ENCODE measurements at regions not wholly inside any gene's neighbourhood (a gene's known extent, or its start where the extent isn't known, plus 50 kb on each side); places are given as distances from the start of the nearest gene placed in this dataset.

DNA sequence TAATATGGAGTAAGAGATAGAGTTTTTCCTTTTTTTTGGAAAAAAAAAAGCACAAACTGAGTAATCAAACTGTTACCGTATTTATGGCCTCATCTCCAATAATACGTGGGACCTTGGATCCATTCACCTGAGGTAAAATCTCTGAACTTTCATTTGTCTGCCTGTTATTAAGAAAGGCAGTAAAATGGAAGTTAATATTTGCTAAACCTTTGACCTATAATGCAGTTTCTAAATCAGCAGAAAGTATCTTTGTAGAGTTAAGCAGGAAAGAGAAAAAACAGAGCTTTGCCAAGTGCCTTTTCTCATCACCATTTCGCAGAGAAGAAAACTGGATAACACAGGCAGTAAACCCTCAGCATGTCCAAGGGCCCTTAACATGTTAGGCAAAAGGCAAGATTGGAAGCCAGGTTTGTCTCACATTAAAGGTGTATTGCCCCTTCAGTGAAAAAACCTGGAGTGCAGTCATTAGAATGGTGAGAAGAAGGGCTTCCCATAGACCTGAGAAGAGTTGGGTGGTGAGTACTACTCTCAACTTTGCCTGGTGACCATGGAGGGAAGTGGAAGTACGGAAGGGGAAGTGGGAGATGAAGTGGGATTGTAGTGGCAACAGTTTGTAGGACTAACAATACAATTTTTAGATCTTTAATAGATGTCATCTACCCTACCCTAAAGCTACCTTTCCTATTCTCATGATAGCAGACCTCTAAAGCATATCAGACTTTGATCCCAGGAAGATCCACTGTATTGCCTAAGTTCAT is 65.4 kb upstream of the GRAMD2B start:
- Histone ChIP-seq H3K9me3 (ENCODE audit: insufficient read depth, low read length) (no peaks in the 10 kb centered on the region), H3K27me3 (ENCODE audit: insufficient read depth, insufficient read length) (no peaks in the 10 kb centered on the region), H3K4me3 (ENCODE audit: insufficient read length, low read depth) (no peak overlapping the region), H3K9ac (ENCODE audit: insufficient read length, low read depth) (no peak overlapping the region), H3K36me3 (ENCODE audit: insufficient read depth, insufficient read length, low read length) (no peaks in the 10 kb centered on the region), H3K4me1 (ENCODE audit: insufficient read depth, insufficient read length) (no peaks in the 10 kb centered on the region)
- TF ChIP-seq YY1 (IDR thresholded peaks at IDR 0.05; ENCODE audit: insufficient read depth, insufficient read length): no peak
- TF ChIP-seq SUZ12 (IDR thresholded peaks at IDR 0.05; ENCODE audit: extremely low read depth, insufficient read depth, insufficient read length): no peak
- no peak for TF ChIP-seq ZNF274 (IDR thresholded peaks at IDR 0.05; ENCODE audit: low read depth, low read length)
- DNase-seq (ENCODE audit: low read depth, low spot score): no peak

DNA sequence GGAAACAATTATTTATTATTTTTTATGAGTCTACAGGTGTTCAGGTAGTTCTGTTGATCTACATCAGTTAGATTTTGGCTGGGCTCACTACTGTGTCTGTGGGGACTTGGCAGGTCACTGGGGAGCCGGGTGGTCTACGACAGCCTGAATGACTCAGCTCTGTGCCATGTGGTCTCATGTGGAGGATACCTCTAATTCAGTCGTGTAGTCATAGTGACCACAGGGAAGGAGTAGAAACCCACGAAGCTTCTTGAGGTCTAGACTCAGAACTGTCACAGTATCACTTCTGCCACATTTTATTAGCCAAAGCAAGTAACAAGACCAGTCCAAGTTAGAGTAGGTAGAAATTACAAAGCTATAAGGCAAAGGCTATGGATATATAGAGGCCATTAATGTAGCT is 64.7 kb upstream of the GRAMD2B start:
- Histone ChIP-seq H3K36me3 (ENCODE audit: insufficient read depth, insufficient read length, low read length) (no peaks in the 10 kb centered on the region), H3K9me3 (ENCODE audit: insufficient read depth, low read length) (no peaks in the 10 kb centered on the region), H3K27me3 (ENCODE audit: insufficient read depth, insufficient read length) (no peaks in the 10 kb centered on the region), H3K9ac (ENCODE audit: insufficient read length, low read depth) (no peak overlapping the region), H3K4me1 (ENCODE audit: insufficient read depth, insufficient read length) (no peaks in the 10 kb centered on the region), H3K4me3 (ENCODE audit: insufficient read length, low read depth) (no peak overlapping the region)
- no peak for DNase-seq (ENCODE audit: low read depth, low spot score)
- TF ChIP-seq SUZ12 (IDR thresholded peaks at IDR 0.05; ENCODE audit: extremely low read depth, insufficient read depth, insufficient read length) (no peak), YY1 (IDR thresholded peaks at IDR 0.05; ENCODE audit: insufficient read depth, insufficient read length) (no peak), ZNF274 (IDR thresholded peaks at IDR 0.05; ENCODE audit: low read depth, low read length) (no peak)

DNA sequence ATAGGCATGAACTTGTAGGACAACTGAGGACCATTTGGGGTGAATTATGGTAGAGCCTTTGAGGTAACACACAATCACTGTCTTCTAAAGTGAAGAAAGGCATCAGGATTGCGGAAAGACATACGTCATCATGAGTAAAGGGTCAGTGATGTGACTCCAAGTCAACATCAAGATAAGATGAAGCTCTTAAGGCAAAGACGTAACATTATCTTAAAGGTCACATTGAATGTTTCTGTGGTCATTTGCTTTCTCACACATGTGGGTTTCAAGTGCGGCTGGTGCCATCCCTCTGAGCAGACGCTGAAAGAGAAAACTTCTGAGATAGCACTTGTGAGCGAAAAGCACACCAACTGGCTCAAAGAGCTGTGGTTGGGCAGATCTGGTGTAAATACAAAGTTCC is 63.3 kb upstream of the GRAMD2B start:
- no peaks in the 10 kb centered on the region for H3K27me3 ChIP-seq (ENCODE audit: insufficient read depth, insufficient read length)
- TF ChIP-seq SUZ12 (IDR thresholded peaks at IDR 0.05; ENCODE audit: extremely low read depth, insufficient read depth, insufficient read length) (no peak), ZNF274 (IDR thresholded peaks at IDR 0.05; ENCODE audit: low read depth, low read length) (no peak), YY1 (IDR thresholded peaks at IDR 0.05; ENCODE audit: insufficient read depth, insufficient read length) (no peak)

DNA sequence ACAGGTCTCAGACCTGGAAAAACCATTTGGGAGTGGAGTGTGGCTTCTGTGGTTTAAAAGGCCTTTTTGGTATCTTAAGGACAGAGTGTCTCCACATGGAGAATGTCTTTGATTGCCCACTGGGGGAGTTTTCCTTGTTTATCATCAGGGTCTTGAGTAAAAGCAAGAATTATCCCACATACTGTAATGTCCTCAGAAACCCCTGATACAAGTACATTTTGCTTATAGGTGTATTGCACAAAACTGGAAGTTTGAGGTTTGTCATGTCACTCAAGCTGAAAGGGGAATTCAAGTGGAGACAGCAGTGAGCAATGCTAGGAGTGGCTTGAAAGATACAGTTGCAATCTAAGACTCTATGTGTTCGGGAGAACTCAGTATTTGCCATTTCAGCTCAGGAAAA is 62.7 kb upstream of the GRAMD2B start:
- Histone ChIP-seq H3K36me3 (ENCODE audit: insufficient read depth, insufficient read length, low read length) (no peaks in the 10 kb centered on the region), H3K9ac (ENCODE audit: insufficient read length, low read depth) (no peak overlapping the region), H3K9me3 (ENCODE audit: insufficient read depth, low read length) (no peaks in the 10 kb centered on the region), H3K27me3 (ENCODE audit: insufficient read depth, insufficient read length) (no peaks in the 10 kb centered on the region), H3K4me3 (ENCODE audit: insufficient read length, low read depth) (no peak overlapping the region), H3K4me1 (ENCODE audit: insufficient read depth, insufficient read length) (no peaks in the 10 kb centered on the region)
- TF ChIP-seq ZNF274 (IDR thresholded peaks at IDR 0.05; ENCODE audit: low read depth, low read length) (no peak), YY1 (IDR thresholded peaks at IDR 0.05; ENCODE audit: insufficient read depth, insufficient read length) (no peak), SUZ12 (IDR thresholded peaks at IDR 0.05; ENCODE audit: extremely low read depth, insufficient read depth, insufficient read length) (no peak)
- no peak for DNase-seq (ENCODE audit: low read depth, low spot score)

More for the DNA sequence above, 63.3 kb upstream of the GRAMD2B start:
- no peak overlapping the region for H3K4me3 ChIP-seq (ENCODE audit: insufficient read length, low read depth)
- no peak overlapping the region for H3K9ac ChIP-seq (ENCODE audit: insufficient read length, low read depth)
- H3K36me3 ChIP-seq (ENCODE audit: insufficient read depth, insufficient read length, low read length): no peaks in the 10 kb centered on the region
- no peaks in the 10 kb centered on the region for H3K9me3 ChIP-seq (ENCODE audit: insufficient read depth, low read length)
- DNase-seq (ENCODE audit: low read depth, low spot score): no peak
- no peaks in the 10 kb centered on the region for H3K4me1 ChIP-seq (ENCODE audit: insufficient read depth, insufficient read length)

DNA sequence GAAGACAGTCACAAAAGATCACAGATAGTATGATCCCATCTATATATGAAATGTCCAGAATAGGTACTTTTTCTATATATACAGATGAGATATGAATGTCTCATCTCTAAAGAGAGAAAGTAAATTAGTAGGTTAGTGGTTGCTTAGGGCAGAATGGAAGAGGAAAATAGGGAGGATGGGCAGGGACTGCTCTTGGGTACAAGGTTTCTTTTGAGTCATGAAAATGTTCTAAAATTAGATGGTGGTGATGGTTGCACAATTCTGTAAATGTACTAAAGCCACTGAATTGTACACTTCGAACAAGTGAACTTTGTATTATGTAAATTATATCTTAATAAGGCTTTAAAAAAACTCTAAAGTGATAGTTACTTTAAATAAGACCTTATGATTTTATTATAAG is 59.6 kb upstream of the GRAMD2B start:
- DNase-seq (ENCODE audit: low read depth, low spot score): no peak
- H3K9ac ChIP-seq (ENCODE audit: insufficient read length, low read depth): no peak overlapping the region
- H3K36me3 ChIP-seq (ENCODE audit: insufficient read depth, insufficient read length, low read length): no peaks in the 10 kb centered on the region
- no peaks in the 10 kb centered on the region for H3K27me3 ChIP-seq (ENCODE audit: insufficient read depth, insufficient read length)
- H3K4me1 ChIP-seq (ENCODE audit: insufficient read depth, insufficient read length): no peaks in the 10 kb centered on the region
- H3K4me3 ChIP-seq (ENCODE audit: insufficient read length, low read depth): no peak overlapping the region
- no peak for TF ChIP-seq YY1 (IDR thresholded peaks at IDR 0.05; ENCODE audit: insufficient read depth, insufficient read length)
- TF ChIP-seq SUZ12 (IDR thresholded peaks at IDR 0.05; ENCODE audit: extremely low read depth, insufficient read depth, insufficient read length): no peak
- TF ChIP-seq ZNF274 (IDR thresholded peaks at IDR 0.05; ENCODE audit: low read depth, low read length): no peak
- H3K9me3 ChIP-seq (ENCODE audit: insufficient read depth, low read length): no peaks in the 10 kb centered on the region

DNA sequence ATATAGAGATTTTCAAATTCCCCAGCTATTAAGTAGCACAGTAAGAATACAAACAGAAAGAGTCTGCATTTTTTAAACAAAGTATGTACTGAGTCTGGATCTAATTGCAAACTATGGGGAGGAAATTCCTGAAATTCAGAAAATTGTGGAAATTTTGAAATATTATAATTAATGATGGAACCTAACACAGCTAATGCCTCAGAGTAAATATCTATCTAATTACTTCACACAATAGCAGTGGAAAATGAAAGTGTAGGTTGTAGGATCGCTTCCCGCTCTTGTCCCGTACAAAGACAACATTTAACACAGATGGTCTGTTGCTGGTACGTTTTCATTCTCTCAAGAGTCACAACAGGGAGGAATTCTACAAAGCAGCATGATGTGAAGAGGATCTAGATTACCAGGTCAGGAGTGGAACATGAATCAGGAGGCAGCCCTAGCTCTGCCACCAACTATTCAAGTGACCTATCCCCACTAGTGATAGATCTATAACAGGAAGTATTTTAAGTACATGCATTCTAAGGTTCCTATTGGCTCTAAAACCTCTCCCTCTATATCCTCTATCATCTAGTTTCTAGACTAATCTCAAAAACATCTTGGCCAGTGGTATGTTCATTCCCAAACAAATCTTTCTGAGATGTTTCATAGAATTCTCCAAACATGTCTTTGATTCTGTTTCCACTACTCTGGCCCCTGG is 58.9 kb upstream of the GRAMD2B start:
- no peaks in the 10 kb centered on the region for H3K9me3 ChIP-seq (ENCODE audit: insufficient read depth, low read length)
- no peak overlapping the region for H3K9ac ChIP-seq (ENCODE audit: insufficient read length, low read depth)
- DNase-seq (ENCODE audit: low read depth, low spot score): no peak
- no peaks in the 10 kb centered on the region for H3K27me3 ChIP-seq (ENCODE audit: insufficient read depth, insufficient read length)
- H3K36me3 ChIP-seq (ENCODE audit: insufficient read depth, insufficient read length, low read length): no peaks in the 10 kb centered on the region
- no peak for TF ChIP-seq YY1 (IDR thresholded peaks at IDR 0.05; ENCODE audit: insufficient read depth, insufficient read length)
- no peak for TF ChIP-seq SUZ12 (IDR thresholded peaks at IDR 0.05; ENCODE audit: extremely low read depth, insufficient read depth, insufficient read length)
- no peak for TF ChIP-seq ZNF274 (IDR thresholded peaks at IDR 0.05; ENCODE audit: low read depth, low read length)
- no peak overlapping the region for H3K4me3 ChIP-seq (ENCODE audit: insufficient read length, low read depth)
- H3K4me1 ChIP-seq (ENCODE audit: insufficient read depth, insufficient read length): no peaks in the 10 kb centered on the region

DNA sequence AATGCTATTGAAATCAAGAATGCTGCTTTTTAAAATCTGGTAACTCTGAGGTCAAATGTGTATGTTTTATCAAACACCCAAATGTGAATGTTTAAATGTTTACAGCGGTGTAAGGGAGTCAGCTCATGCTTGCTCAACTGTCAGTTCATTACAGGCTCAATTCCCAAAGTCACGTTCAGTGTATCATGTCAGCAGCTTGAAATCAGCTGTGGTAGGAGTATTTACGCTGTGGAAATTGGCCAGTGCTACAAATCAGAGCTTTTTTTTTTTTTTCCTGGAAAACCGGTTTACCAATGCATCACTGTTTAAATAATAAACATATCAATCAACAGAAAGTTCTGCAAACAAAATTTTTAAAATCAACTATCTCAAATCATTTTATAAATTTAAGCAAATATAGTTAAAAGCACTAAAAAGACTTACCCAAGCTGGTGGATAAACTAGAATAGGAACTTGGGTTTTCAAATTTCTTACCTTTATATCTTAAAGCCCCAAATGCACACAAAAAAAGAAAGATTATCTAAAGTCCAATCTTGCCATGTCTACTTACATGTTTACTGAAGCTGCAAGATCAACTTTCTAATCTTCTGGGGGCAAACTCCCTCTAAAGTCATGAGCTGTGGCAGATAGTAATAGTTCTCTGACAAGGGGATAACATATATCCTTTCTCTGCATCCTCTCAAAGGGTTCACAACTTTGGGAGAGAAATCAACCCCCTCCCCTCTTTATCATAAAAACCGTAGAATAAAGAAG is 57.6 kb upstream of the GRAMD2B start:
- Histone ChIP-seq H3K4me1 (ENCODE audit: insufficient read depth, insufficient read length) (peaks cover 3% of the 10 kb centered on the region), H3K36me3 (ENCODE audit: insufficient read depth, insufficient read length, low read length) (no peaks in the 10 kb centered on the region), H3K4me3 (ENCODE audit: insufficient read length, low read depth) (no peak overlapping the region), H3K9ac (ENCODE audit: insufficient read length, low read depth) (no peak overlapping the region), H3K27me3 (ENCODE audit: insufficient read depth, insufficient read length) (no peaks in the 10 kb centered on the region), H3K9me3 (ENCODE audit: insufficient read depth, low read length) (no peaks in the 10 kb centered on the region)
- TF ChIP-seq SUZ12 (IDR thresholded peaks at IDR 0.05; ENCODE audit: extremely low read depth, insufficient read depth, insufficient read length): no peak
- TF ChIP-seq YY1 (IDR thresholded peaks at IDR 0.05; ENCODE audit: insufficient read depth, insufficient read length): no peak
- no peak for TF ChIP-seq ZNF274 (IDR thresholded peaks at IDR 0.05; ENCODE audit: low read depth, low read length)
- DNase-seq (ENCODE audit: low read depth, low spot score): no peak
